ENCODE measurements at regions not wholly inside any gene's neighbourhood (a gene's known extent, or its start where the extent isn't known, plus 50 kb on each side); places are given as distances from the start of the nearest gene placed in this dataset.

DNA sequence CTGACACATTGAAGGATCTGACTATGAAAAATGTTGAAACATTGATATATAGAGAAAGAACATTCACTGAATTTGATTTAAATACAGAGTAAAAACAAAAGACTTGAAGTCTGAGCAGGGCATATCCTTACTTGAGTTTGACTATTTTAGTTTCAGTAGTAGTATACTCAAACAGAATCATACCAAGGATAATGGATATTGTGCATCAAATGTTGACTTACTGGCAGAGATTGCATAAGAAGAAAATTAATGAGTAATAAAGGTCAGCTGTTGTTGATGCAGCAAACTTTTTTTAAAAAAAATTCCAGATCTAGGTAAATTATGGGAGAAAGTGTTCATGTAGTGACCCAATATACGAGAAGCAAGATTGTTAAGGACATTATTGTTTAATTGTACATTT is 94.5 kb upstream of the APOOL start:
- TF ChIP-seq, protein P1, sequence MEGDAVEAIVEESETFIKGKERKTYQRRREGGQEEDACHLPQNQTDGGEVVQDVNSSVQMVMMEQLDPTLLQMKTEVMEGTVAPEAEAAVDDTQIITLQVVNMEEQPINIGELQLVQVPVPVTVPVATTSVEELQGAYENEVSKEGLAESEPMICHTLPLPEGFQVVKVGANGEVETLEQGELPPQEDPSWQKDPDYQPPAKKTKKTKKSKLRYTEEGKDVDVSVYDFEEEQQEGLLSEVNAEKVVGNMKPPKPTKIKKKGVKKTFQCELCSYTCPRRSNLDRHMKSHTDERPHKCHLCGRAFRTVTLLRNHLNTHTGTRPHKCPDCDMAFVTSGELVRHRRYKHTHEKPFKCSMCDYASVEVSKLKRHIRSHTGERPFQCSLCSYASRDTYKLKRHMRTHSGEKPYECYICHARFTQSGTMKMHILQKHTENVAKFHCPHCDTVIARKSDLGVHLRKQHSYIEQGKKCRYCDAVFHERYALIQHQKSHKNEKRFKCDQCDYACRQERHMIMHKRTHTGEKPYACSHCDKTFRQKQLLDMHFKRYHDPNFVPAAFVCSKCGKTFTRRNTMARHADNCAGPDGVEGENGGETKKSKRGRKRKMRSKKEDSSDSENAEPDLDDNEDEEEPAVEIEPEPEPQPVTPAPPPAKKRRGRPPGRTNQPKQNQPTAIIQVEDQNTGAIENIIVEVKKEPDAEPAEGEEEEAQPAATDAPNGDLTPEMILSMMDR (IDR thresholded peaks at IDR 0.05; ENCODE audit: low read depth, low read length), result no peak
- no peak overlapping the region for H3K4me3 ChIP-seq (replicated peaks in 1 of 2; ENCODE audit: low read depth in 2 of 2, low read length in 2 of 2)
- DNase-seq (ENCODE audit: low read depth in 2 of 2), result peak in 1 of 2 donors; percentile 7

- no peak overlapping the region for H3K4me3 ChIP-seq (replicated peaks in 1 of 2; ENCODE audit: low read depth in 2 of 2, low read length in 2 of 2)
- TF ChIP-seq, protein P1 (IDR thresholded peaks at IDR 0.05; ENCODE audit: low read depth, low read length), result no peak
- DNase-seq (ENCODE audit: low read depth in 2 of 2), result no peak
Measured at GRCh38 chrX:84924624-84925023, 79.1 kb upstream of the APOOL start.

DNA sequence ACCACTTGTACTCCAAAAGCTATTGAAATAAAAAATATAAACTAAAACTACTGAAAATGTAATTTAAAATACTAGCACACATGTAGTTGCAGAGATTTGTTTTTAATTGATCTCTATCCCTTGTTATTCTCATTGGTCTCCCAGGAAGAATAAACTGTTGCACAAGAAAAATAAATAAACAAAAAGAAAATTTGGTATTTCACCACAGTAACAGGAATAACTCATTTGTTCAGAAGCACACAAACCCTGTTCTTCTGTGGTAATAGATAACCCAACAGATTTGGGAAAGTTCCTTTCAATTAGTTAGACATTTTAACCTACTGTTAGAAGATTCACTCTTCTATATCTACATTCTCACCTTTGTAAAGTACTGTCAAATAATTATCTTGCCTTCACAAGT is 70.9 kb upstream of the APOOL start:
- no peak overlapping the region for H3K4me3 ChIP-seq (replicated peaks in 1 of 2; ENCODE audit: low read depth in 2 of 2, low read length in 2 of 2)
- DNase-seq (ENCODE audit: low read depth in 2 of 2), result no peak
- TF ChIP-seq, protein P1 (IDR thresholded peaks at IDR 0.05; ENCODE audit: low read depth, low read length), result no peak

GRCh38 chrX:84933956-84934556 is 69.6 kb upstream of the APOOL start:
- TF ChIP-seq, protein P1 (IDR thresholded peaks at IDR 0.05; ENCODE audit: low read depth, low read length), result no peak
- no peak overlapping the region for H3K4me3 ChIP-seq (replicated peaks in 1 of 2; ENCODE audit: low read depth in 2 of 2, low read length in 2 of 2)
- DNase-seq (ENCODE audit: low read depth in 2 of 2), result no peak

Measured in cardiac fibroblast (primary cell).